Calu3 (cell line): ENCODE measurements at regions not wholly inside any gene's neighbourhood (a gene's known extent, or its start where the extent isn't known, plus 50 kb on each side); places are given as distances from the start of the nearest gene placed in this dataset.
"Not testable (repeated sequence)": the region's sequence is repeated elsewhere in the genome, so short reads cannot be mapped to it uniquely, and the experiment has no call there.

Experiments used
- BruUV-seq: library from RNA; stranded (reverse); fragments of 400-500 nt; replicated peaks from 2 replicates; lab custom pipeline; 2021; lab: Mats Ljungman, UMichigan
- CTCF ChIA-PET: fragments of 300-600 bp; sonication (Branson Sonifier 250); formaldehyde crosslinking; loops from one replicate; lab custom pipeline; 2022; ENCODE audit warnings: antibody characterized with exemption; lab: Charles Lee
- DNase-seq: peaks from one replicate; pipeline ENCODE4 v3.0.0; 2022
- H3K27ac Mint-ChIP-seq: one replicate; pipeline ENCODE4 v1.8.0; 2022; ENCODE audit warnings: mixed read lengths; ENCODE audit not compliant: unreplicated experiment
- H3K27me3 Mint-ChIP-seq: one replicate; pipeline ENCODE4 v1.8.0; 2022; ENCODE audit warnings: mixed read lengths; ENCODE audit not compliant: unreplicated experiment
- H3K36me3 Mint-ChIP-seq: one replicate; pipeline ENCODE4 v1.8.0; 2022; ENCODE audit warnings: mild to moderate bottlenecking, moderate library complexity, mixed read lengths; ENCODE audit not compliant: insufficient read depth, unreplicated experiment
- H3K4me1 Mint-ChIP-seq: one replicate; pipeline ENCODE4 v1.8.0; 2022; ENCODE audit warnings: mild to moderate bottlenecking, low read depth, mixed read lengths; ENCODE audit not compliant: unreplicated experiment
- H3K4me3 Mint-ChIP-seq: one replicate; pipeline ENCODE4 v1.8.0; 2022; ENCODE audit warnings: mild to moderate bottlenecking, low read depth, moderate library complexity, mixed read lengths; ENCODE audit not compliant: unreplicated experiment
- H3K9me3 Mint-ChIP-seq: one replicate; pipeline ENCODE4 v1.8.0; 2022; ENCODE audit warnings: low read depth, mixed read lengths; ENCODE audit not compliant: unreplicated experiment
- intact Hi-C: fragments of 100-400 bp; cut with micrococcal nuclease; formaldehyde crosslinking; loops from one replicate; pipeline ENCODE4 v1.10.0; 2022; ENCODE audit not compliant: unreplicated experiment
- TF ChIP-seq, protein P1 (sequence below): fragments of 200-600 bp; IDR thresholded peaks from one replicate; pipeline ENCODE4 v1.8.0; 2022; ENCODE audit warnings: antibody characterized with exemption; ENCODE audit not compliant: unreplicated experiment

DNA sequence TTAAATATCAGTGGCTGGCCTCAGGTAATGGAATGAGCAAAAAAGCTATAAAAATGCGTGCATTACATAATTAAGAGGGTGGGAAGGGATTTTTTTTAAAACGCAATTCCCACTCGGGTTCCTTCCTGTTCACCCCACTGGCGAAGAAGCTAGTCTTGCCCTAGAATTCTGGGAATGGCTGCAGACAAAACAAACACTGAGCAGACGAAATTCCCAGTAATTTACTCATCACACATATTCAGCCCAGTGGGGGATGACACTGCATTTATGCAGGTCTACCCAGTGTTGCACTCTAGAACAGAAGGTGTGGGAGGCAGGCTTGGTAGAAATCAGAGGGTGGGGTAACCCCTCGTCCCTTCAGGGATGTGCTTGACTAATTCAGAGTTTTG, 2695.0 kb upstream of the DEFB115 start:
- Mint-ChIP-seq H3K27ac (no peak overlapping the region), H3K36me3 (no peaks in the 10 kb centered on the region), H3K27me3 (no peaks in the 10 kb centered on the region), H3K4me1 (no peaks in the 10 kb centered on the region), H3K9me3 (peaks cover 16% of the 10 kb centered on the region), H3K4me3 (no peak overlapping the region)
- intact Hi-C loops: no loop called here
- CTCF ChIA-PET: no interaction called here
- DNase-seq: no peak
- TF ChIP-seq, protein P1, sequence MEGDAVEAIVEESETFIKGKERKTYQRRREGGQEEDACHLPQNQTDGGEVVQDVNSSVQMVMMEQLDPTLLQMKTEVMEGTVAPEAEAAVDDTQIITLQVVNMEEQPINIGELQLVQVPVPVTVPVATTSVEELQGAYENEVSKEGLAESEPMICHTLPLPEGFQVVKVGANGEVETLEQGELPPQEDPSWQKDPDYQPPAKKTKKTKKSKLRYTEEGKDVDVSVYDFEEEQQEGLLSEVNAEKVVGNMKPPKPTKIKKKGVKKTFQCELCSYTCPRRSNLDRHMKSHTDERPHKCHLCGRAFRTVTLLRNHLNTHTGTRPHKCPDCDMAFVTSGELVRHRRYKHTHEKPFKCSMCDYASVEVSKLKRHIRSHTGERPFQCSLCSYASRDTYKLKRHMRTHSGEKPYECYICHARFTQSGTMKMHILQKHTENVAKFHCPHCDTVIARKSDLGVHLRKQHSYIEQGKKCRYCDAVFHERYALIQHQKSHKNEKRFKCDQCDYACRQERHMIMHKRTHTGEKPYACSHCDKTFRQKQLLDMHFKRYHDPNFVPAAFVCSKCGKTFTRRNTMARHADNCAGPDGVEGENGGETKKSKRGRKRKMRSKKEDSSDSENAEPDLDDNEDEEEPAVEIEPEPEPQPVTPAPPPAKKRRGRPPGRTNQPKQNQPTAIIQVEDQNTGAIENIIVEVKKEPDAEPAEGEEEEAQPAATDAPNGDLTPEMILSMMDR: no peak
- no TSS peak for BruUV-seq

DNA sequence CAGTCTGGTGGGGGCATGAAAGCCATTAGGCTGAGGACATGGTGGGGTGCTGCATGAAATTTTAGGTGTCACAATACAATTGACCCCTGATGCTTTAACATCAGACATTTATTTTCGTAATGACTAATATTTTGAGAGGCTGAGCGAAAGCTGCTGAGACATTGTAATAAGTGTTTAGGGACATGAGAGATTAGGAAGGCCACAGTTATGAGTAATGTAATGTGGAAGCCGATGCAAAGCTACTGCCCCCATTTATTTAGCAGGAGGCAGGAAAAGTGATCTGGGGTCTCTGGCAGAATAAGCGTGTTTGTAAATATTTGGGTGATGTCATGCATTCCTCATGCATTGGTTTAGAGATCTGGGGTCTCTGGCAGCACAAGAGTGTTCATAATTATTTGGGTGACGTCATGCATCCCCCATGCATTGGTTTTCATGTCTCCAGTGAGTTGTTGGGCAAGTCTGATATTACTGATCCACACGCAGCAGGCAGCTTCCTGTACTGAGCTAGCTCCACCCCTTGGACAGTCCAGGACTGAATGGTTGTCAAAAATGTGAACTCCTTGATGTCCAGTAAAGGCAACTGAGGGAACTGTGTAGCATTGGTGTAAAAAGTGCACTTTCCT, 2694.5 kb upstream of the DEFB115 start:
- H3K36me3 Mint-ChIP-seq, CTCF ChIA-PET, H3K4me3 Mint-ChIP-seq, intact Hi-C loops, H3K27ac Mint-ChIP-seq, BruUV-seq, H3K27me3 Mint-ChIP-seq, H3K4me1 Mint-ChIP-seq, DNase-seq: not testable (repeated sequence)
- peaks cover 15% of the 10 kb centered on the region for H3K9me3 Mint-ChIP-seq

DNA sequence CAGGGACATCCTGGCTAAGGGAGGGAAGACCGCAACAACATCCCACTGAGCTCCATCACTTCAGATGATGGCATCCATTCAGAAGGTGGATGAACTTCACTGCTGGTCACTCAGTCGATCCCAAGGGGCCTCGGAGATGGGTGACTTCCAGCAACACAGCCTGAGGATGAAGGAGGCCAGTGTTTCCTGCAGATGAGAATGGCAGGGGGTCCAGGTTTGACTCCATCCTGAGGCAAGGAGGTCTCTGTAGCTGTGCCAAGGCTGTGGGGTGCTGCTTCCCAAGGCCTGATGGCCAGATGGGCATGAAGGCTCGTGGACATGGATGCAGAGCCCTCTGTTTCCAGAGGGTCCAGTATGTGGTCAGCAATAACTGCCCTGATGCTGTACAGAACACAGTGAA, 2693.4 kb upstream of the DEFB115 start:
- H3K4me3 Mint-ChIP-seq, intact Hi-C loops, BruUV-seq, H3K27ac Mint-ChIP-seq, DNase-seq, CTCF ChIA-PET, H3K4me1 Mint-ChIP-seq, H3K27me3 Mint-ChIP-seq, H3K36me3 Mint-ChIP-seq: not testable (repeated sequence)
- peaks cover 15% of the 10 kb centered on the region for H3K9me3 Mint-ChIP-seq

DNA sequence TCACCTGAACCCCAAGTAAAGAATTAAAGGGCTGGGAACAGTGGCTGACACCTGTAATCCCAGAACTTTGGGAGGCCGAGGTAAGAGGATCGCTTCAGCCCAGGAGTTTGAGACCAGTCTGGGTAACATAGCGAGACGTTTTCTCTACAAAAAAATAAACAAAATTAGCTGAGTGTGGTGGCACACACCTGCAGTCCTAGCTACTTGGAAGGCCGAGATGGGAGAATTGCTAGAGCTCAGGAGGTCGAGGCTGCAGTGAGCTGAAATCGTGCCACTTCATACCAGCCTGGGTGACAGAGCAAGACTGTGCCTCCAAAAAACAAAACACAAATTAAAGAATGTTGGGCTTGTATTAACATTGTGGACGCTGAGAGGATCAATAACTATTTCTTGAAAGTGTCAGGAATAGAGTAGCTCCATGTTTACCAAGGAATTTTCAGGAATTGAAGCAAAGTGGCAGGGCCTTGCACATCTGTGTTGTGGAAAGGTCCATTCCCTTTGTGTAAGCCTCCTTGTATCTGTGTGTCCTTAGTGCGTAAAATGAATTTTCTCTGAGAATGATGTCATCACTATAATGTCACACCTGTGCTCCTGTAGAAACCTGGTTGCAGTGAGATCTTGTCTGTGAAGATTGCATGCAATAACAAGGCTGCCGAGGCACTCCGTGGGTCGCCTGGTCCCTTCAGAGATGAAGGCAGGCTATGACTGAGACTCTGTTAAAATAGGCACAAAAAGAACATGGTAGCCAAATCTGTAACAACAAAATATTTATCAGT, 2692.6 kb upstream of the DEFB115 start:
- DNase-seq, H3K4me1 Mint-ChIP-seq, H3K4me3 Mint-ChIP-seq, CTCF ChIA-PET, H3K36me3 Mint-ChIP-seq, H3K27ac Mint-ChIP-seq, BruUV-seq, H3K27me3 Mint-ChIP-seq, intact Hi-C loops: not testable (repeated sequence)
- peaks cover 17% of the 10 kb centered on the region for H3K9me3 Mint-ChIP-seq

DNA sequence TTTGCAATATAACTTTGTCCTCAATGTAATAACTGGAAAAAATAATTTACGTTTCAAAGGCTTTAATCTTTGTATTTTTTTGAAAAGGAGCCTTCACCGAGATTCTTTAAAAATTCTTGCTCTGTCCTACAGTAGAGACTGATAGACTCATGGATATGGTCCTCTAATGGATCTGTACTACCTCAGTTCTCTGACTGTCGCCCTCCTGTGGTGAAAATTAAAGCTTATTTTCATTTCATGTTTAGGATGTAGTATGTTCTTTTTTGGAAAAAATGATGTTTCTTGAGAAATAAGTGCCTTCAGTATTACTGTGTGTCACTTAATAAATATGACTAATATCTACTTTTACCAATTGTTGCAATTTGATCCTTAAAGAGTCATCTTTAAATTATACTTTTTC, 2681.5 kb upstream of the DEFB115 start:
- BruUV-seq, H3K27me3 Mint-ChIP-seq: not testable (repeated sequence)

DNA sequence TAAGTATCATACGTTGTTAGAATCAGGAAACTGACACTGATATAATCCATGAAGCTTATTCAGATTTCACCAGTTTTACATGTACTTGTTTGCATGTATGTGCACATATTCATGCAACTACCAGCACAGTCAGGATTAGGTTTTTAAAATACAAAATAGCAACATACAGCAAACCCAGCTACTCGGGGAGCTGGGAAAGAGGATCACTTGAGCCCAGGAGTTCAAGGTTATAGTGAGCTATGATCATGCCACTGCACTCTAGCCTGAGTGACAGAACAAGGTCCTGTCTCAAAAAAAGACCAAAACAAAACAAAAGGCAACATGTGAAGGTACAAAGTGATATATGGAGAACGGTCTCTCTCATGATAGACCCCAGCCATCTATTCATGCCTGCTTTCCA, 2665.8 kb upstream of the DEFB115 start:
- intact Hi-C loops, DNase-seq, H3K4me3 Mint-ChIP-seq, BruUV-seq, H3K27ac Mint-ChIP-seq, H3K4me1 Mint-ChIP-seq, CTCF ChIA-PET, H3K9me3 Mint-ChIP-seq, H3K27me3 Mint-ChIP-seq, H3K36me3 Mint-ChIP-seq: not testable (repeated sequence)

More for the DNA sequence above, 2681.5 kb upstream of the DEFB115 start:
- H3K4me1 Mint-ChIP-seq, H3K9me3 Mint-ChIP-seq, intact Hi-C loops, CTCF ChIA-PET, H3K27ac Mint-ChIP-seq, H3K4me3 Mint-ChIP-seq, H3K36me3 Mint-ChIP-seq, DNase-seq: not testable (repeated sequence)

DNA sequence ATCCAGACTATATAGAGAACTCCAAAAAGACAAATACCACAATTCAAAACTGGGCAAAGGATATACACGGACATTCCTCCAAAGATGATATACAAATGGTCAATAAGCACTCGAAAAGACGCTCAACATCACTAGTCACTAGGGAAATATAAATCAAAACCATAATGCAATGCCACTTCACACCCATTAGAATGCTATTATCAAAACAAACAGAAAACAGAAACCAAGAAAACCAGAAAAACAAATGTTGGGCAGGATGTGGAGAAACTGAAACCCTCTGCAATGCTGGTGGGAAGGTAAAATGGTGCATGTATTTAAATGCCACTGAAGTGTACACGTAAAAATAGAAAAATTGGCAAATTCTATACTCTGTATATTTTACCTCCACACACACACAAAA, 2664.1 kb upstream of the DEFB115 start:
- H3K27me3 Mint-ChIP-seq, H3K4me3 Mint-ChIP-seq, H3K36me3 Mint-ChIP-seq, H3K27ac Mint-ChIP-seq, H3K9me3 Mint-ChIP-seq, CTCF ChIA-PET, BruUV-seq, H3K4me1 Mint-ChIP-seq, intact Hi-C loops, DNase-seq: not testable (repeated sequence)

DNA sequence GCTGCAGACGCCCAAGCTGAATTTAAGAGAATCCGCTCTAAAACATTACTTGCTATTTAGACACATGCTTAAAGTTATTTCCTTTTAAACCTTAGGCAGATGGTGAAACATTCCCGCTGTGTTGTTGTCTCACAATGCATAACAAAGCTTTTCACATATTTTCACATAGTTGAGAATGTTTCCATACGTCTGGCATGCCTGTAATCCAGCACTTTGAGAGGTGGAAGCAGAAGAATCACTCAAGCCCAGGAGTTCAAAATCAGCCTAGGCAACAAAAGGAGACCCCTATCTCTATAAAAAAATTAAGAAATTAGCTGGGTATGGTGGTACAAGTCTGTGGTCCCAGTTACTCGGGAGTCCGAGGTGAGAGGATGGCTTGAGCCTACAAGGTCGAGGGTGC, 2663.0 kb upstream of the DEFB115 start:
- H3K36me3 Mint-ChIP-seq, intact Hi-C loops, BruUV-seq, H3K27me3 Mint-ChIP-seq, H3K9me3 Mint-ChIP-seq, H3K4me3 Mint-ChIP-seq, H3K27ac Mint-ChIP-seq, DNase-seq, H3K4me1 Mint-ChIP-seq, CTCF ChIA-PET: not testable (repeated sequence)

DNA sequence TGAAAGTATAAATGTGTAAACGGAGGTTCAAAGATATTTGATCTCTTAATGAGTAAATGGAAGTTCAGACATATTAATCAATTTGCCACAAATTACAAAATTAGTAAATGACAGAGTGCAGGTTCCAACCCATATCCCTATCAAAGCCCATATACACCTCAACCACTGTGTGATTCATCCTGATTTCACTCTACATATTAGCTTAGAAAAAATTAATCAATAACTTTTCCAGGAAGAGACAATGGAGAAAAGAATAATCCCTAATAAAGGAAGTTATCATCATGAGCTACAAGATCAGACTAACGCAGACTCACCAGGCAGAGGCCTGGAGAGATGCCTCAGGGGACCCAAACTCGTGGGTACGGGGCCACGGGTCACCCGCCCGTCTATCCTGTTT, 2655.5 kb upstream of the DEFB115 start:
- DNase-seq, CTCF ChIA-PET, H3K4me1 Mint-ChIP-seq, H3K27me3 Mint-ChIP-seq, H3K9me3 Mint-ChIP-seq, intact Hi-C loops: not testable (repeated sequence)
- TSS peak; percentile 40 for BruUV-seq
- H3K27ac Mint-ChIP-seq: peak overlapping the region; percentile 10
- H3K4me3 Mint-ChIP-seq: peak overlapping the region; percentile 70
- peaks cover 18% of the 10 kb centered on the region for H3K36me3 Mint-ChIP-seq
